ENCODE measurements at regions not wholly inside any gene's neighbourhood (a gene's known extent, or its start where the extent isn't known, plus 50 kb on each side); places are given as distances from the start of the nearest gene placed in this dataset.
A peak's percentile ranks its signal among the peaks of the same experiment; 100 is the strongest.

- no peak for DNase-seq
Observed at GRCh38 chr12:92528586-92528985, 174.2 kb upstream of the PLEKHG7 start.

GRCh38 chr12:92528097-92528496 is 174.7 kb upstream of the PLEKHG7 start:
- no peak for DNase-seq

- DNase-seq = no peak
Observed at GRCh38 chr12:92524489-92524888, 178.3 kb upstream of the PLEKHG7 start.

- DNase-seq = no peak
Observed at GRCh38 chr12:92520511-92520910, 182.3 kb upstream of the PLEKHG7 start.

- DNase-seq = no peak
Observed at GRCh38 chr12:92519284-92519683, 183.5 kb upstream of the PLEKHG7 start.

- DNase-seq = no peak
Observed at GRCh38 chr12:92518071-92518470, 184.7 kb upstream of the PLEKHG7 start.

GRCh38 chr12:92516277-92516600 is 186.6 kb upstream of the PLEKHG7 start:
- no peak for DNase-seq

GRCh38 chr12:92513231-92513730 is 189.5 kb upstream of the PLEKHG7 start:
- DNase-seq = no peak

- no peak for DNase-seq
Observed at GRCh38 chr12:92511786-92512185, 191.0 kb upstream of the PLEKHG7 start.

- no peak for DNase-seq
Observed at GRCh38 chr12:92509156-92509738, 193.5 kb upstream of the PLEKHG7 start.

- no peak for DNase-seq
Observed at GRCh38 chr12:92506891-92507290, 195.9 kb upstream of the PLEKHG7 start.

- no peak for DNase-seq
Observed at GRCh38 chr12:92506460-92506859, 196.3 kb upstream of the PLEKHG7 start.

GRCh38 chr12:92505254-92506231 is 197.2 kb upstream of the PLEKHG7 start:
- DNase-seq = no peak

- no peak for DNase-seq
Observed at GRCh38 chr12:92504594-92504981, 198.2 kb upstream of the PLEKHG7 start.

GRCh38 chr12:92503971-92504593 is 198.7 kb upstream of the PLEKHG7 start:
- no peak for DNase-seq

- no peak for DNase-seq
Observed at GRCh38 chr12:92503029-92503931, 199.5 kb upstream of the PLEKHG7 start.

GRCh38 chr12:92502417-92503028 is 200.3 kb upstream of the PLEKHG7 start:
- peak; percentile 31 for DNase-seq

- DNase-seq = no peak
Observed at GRCh38 chr12:92496790-92497189, 206.0 kb upstream of the PLEKHG7 start.

- no peak for DNase-seq
Observed at GRCh38 chr12:92495108-92495507, 207.7 kb upstream of the PLEKHG7 start.

- no peak for DNase-seq
Observed at GRCh38 chr12:92493816-92494215, 209.0 kb upstream of the PLEKHG7 start.

- no peak for DNase-seq
Observed at GRCh38 chr12:92492995-92493394, 209.8 kb upstream of the PLEKHG7 start.

- no peak for DNase-seq
Observed at GRCh38 chr12:92492291-92492690, 210.5 kb upstream of the PLEKHG7 start.
